Stimulated activated naive CD8-positive, alpha-beta T cell treated with anti-CD3 and anti-CD28 coated beads, Interleukin-15, amount 100 ng/mL, for 72 hours (primary cell): ENCODE measurements at regions not wholly inside any gene's neighbourhood (a gene's known extent, or its start where the extent isn't known, plus 50 kb on each side); places are given as distances from the start of the nearest gene placed in this dataset.
A peak's percentile ranks its signal among the peaks of the same experiment; 100 is the strongest.
"Not testable (repeated sequence)": the region's sequence is repeated elsewhere in the genome, so short reads cannot be mapped to it uniquely, and the experiment has no call there.

Source experiments
- ATAC-seq: fragments of 150-1000 bp; cut with Tn5 transposase; 2 replicates; pipeline ENCODE4 v1.10.0; 2021; ENCODE audit warnings: mild to moderate bottlenecking, moderate library complexity
- DNase-seq, 2 donors: peaks; one replicate each; pipeline ENCODE4 v3.0.0; 2021 to 2022
- H3K27ac Mint-ChIP-seq, 2 donors: one replicate each; pipeline ENCODE4 v1.8.0; 2022; ENCODE audit warnings: mild to moderate bottlenecking in 2 of 2, mixed read lengths in 2 of 2, moderate library complexity in 2 of 2
- H3K27me3 Mint-ChIP-seq: one replicate; pipeline ENCODE4 v1.8.0; 2022; ENCODE audit warnings: mixed read lengths
- H3K4me1 Mint-ChIP-seq: one replicate; pipeline ENCODE4 v1.8.0; 2022; ENCODE audit warnings: mild to moderate bottlenecking, mixed read lengths
- H3K4me3 Mint-ChIP-seq, 2 donors: one replicate each; pipeline ENCODE4 v1.8.0; 2022; ENCODE audit warnings: mild to moderate bottlenecking in 2 of 2, mixed read lengths in 2 of 2, moderate library complexity in 1 of 2
- H3K9me3 Mint-ChIP-seq, 2 donors: one replicate each; pipeline ENCODE4 v1.8.0; 2022; ENCODE audit warnings: mixed read lengths in 2 of 2

GRCh38 chr3:72080095-72080494 is 295.1 kb upstream of the PROK2 start:
- no peak overlapping the region for H3K4me3 Mint-ChIP-seq
- H3K4me1 Mint-ChIP-seq: peaks cover 48% of the 10 kb centered on the region
- DNase-seq (no peak), ATAC-seq (no peak)
- no peaks in the 10 kb centered on the region for H3K27me3 Mint-ChIP-seq
- peak overlapping the region in 1 of 2 donors; percentile 15 for H3K27ac Mint-ChIP-seq
- peaks cover 4 to 17% of the 10 kb centered on the region in 2 donors for H3K9me3 Mint-ChIP-seq

GRCh38 chr3:72079369-72079872 is 294.5 kb upstream of the PROK2 start:
- H3K27ac Mint-ChIP-seq: no peak overlapping the region

GRCh38 chr3:72078676-72079368 is 293.9 kb upstream of the PROK2 start:
- Mint-ChIP-seq H3K27me3 (no peaks in the 10 kb centered on the region), H3K9me3 (peaks cover 4 to 21% of the 10 kb centered on the region in 2 donors), H3K4me3 (no peak overlapping the region), H3K4me1 (peaks cover 48% of the 10 kb centered on the region), H3K27ac (no peak overlapping the region)
- DNase-seq: no peak
- no peak for ATAC-seq

More at GRCh38 chr3:72079369-72079872, 294.5 kb upstream of the PROK2 start:
- no peak for ATAC-seq
- no peak for DNase-seq
- Mint-ChIP-seq H3K27me3 (no peaks in the 10 kb centered on the region), H3K4me3 (no peak overlapping the region), H3K9me3 (peaks cover 4 to 21% of the 10 kb centered on the region in 2 donors), H3K4me1 (peaks cover 48% of the 10 kb centered on the region)

- Mint-ChIP-seq H3K4me1 (peaks cover 41% of the 10 kb centered on the region), H3K9me3 (peaks cover 4 to 21% of the 10 kb centered on the region in 2 donors), H3K27ac (peak overlapping the region in 1 of 2 donors; percentile 37), H3K27me3 (no peaks in the 10 kb centered on the region), H3K4me3 (peak overlapping the region in 1 of 2 donors; percentile 11)
- no peak for DNase-seq
- no peak for ATAC-seq
Measured at GRCh38 chr3:72077473-72078259, 292.7 kb upstream of the PROK2 start.

GRCh38 chr3:72075848-72076247 is 290.9 kb upstream of the PROK2 start:
- H3K4me1 Mint-ChIP-seq: peaks cover 36% of the 10 kb centered on the region
- peaks cover 4 to 21% of the 10 kb centered on the region in 2 donors for H3K9me3 Mint-ChIP-seq
- not testable (repeated sequence) for DNase-seq, H3K27ac Mint-ChIP-seq, H3K27me3 Mint-ChIP-seq, ATAC-seq, H3K4me3 Mint-ChIP-seq

DNA sequence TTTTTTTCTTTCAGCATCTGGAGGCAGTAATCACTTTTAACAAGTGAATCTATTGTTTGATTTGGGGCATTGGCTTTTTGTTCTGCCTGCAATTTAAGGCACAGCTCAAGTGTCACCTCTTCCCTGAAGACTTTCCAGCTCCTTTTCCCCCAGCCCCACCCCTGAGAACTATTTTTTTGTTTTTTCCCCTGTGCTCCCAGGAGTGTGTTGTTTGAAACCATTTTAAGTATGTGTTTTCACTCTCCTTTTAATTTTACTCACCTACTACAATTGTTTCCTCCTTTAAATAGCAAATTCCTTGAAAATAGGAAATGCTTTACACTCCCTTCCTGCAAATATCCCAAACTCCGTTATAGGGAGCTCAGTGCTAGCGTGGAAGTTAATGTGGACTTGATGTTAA is 286.7 kb upstream of the PROK2 start:
- no peak overlapping the region for H3K27ac Mint-ChIP-seq
- ATAC-seq (no peak), DNase-seq (no peak)
- H3K4me3 Mint-ChIP-seq: no peak overlapping the region
- no peaks in the 10 kb centered on the region for H3K4me1 Mint-ChIP-seq
- H3K9me3 Mint-ChIP-seq: peaks cover 4 to 15% of the 10 kb centered on the region in 2 donors
- peaks cover 6% of the 10 kb centered on the region for H3K27me3 Mint-ChIP-seq

GRCh38 chr3:72070005-72070404 is 285.1 kb upstream of the PROK2 start:
- Mint-ChIP-seq H3K27ac (no peak overlapping the region), H3K27me3 (peaks cover 20% of the 10 kb centered on the region), H3K4me3 (no peak overlapping the region), H3K4me1 (no peaks in the 10 kb centered on the region), H3K9me3 (peaks cover 0 to 3% of the 10 kb centered on the region in 2 donors)
- ATAC-seq: no peak
- DNase-seq: no peak

GRCh38 chr3:72069543-72069942 is 284.6 kb upstream of the PROK2 start:
- Mint-ChIP-seq H3K4me1 (no peaks in the 10 kb centered on the region), H3K27ac (no peak overlapping the region), H3K27me3 (peaks cover 20% of the 10 kb centered on the region), H3K4me3 (no peak overlapping the region), H3K9me3 (peaks cover 0 to 2% of the 10 kb centered on the region in 2 donors)
- no peak for ATAC-seq
- no peak for DNase-seq

- Mint-ChIP-seq H3K27ac (no peak overlapping the region), H3K27me3 (peaks cover 20% of the 10 kb centered on the region), H3K9me3 (peaks cover 6 to 10% of the 10 kb centered on the region in 2 donors), H3K4me3 (no peak overlapping the region), H3K4me1 (no peaks in the 10 kb centered on the region)
- ATAC-seq (no peak), DNase-seq (no peak)
Measured at GRCh38 chr3:72068621-72069020, 283.7 kb upstream of the PROK2 start.

DNA sequence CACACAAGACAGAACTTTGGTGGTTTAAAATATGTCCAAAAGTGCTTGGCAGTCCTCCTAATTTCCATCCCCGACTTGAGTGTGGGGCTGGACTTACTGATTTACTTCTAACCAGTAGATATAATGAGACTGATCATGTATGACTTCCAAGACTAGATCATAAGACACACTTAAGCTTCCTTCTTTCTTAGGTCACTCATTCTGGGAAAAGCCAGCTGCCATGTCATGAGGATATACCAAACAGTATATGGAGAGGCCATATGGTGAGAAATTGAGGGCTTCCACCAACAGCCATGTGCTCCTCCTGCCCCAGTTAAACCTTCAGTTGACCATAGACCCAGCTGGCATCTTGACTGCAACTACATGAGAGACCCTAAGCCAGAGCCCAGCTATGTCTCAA is 282.8 kb upstream of the PROK2 start:
- ATAC-seq: no peak

GRCh38 chr3:72065872-72066641 is 281.1 kb upstream of the PROK2 start:
- Mint-ChIP-seq H3K27ac (no peak overlapping the region), H3K27me3 (peaks cover 20% of the 10 kb centered on the region), H3K4me3 (no peak overlapping the region), H3K9me3 (peaks cover 10 to 33% of the 10 kb centered on the region in 2 donors), H3K4me1 (no peaks in the 10 kb centered on the region)
- ATAC-seq (no peak), DNase-seq (no peak)

More for the DNA sequence above, 282.8 kb upstream of the PROK2 start:
- Mint-ChIP-seq H3K27me3 (peaks cover 20% of the 10 kb centered on the region), H3K4me3 (no peak overlapping the region), H3K9me3 (peaks cover 6 to 19% of the 10 kb centered on the region in 2 donors), H3K27ac (no peak overlapping the region), H3K4me1 (no peaks in the 10 kb centered on the region)
- no peak for DNase-seq

- ATAC-seq (no peak), DNase-seq (no peak)
- Mint-ChIP-seq H3K4me1 (peaks cover 7% of the 10 kb centered on the region), H3K9me3 (peaks cover 10 to 33% of the 10 kb centered on the region in 2 donors), H3K27ac (no peak overlapping the region), H3K4me3 (no peak overlapping the region), H3K27me3 (peaks cover 20% of the 10 kb centered on the region)
Measured at GRCh38 chr3:72065236-72065635, 280.3 kb upstream of the PROK2 start.

- not testable (repeated sequence) for DNase-seq, H3K27ac Mint-ChIP-seq, ATAC-seq, H3K4me3 Mint-ChIP-seq
- peaks cover 20% of the 10 kb centered on the region for H3K27me3 Mint-ChIP-seq
- H3K4me1 Mint-ChIP-seq: peaks cover 13% of the 10 kb centered on the region
- peaks cover 10 to 33% of the 10 kb centered on the region in 2 donors for H3K9me3 Mint-ChIP-seq
Measured at GRCh38 chr3:72064727-72065126, 279.8 kb upstream of the PROK2 start.

DNA sequence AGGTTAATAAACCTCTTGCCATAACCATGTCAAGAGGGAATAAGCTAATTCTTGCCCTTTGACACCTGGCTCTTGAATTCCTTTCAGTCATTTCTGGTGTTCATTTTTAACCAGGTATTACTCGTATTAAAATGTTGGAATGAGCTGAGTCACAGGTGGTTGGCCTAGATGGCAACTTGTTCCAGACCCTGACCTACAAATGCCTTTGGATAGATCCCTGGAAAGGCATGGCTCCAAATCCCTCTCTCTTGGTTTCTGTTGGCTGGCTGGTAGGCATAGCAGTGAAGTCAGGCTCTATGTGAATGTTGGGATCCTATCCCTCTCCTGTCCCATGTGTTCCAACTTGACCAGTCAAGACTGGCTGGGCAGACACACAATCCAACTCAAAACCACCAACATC is 277.1 kb upstream of the PROK2 start:
- ATAC-seq: no peak
- H3K4me1 Mint-ChIP-seq: peaks cover 15% of the 10 kb centered on the region
- no peak overlapping the region for H3K4me3 Mint-ChIP-seq
- H3K27ac Mint-ChIP-seq: no peak overlapping the region
- H3K27me3 Mint-ChIP-seq: peaks cover 18% of the 10 kb centered on the region
- H3K9me3 Mint-ChIP-seq: peaks cover 10 to 33% of the 10 kb centered on the region in 2 donors
- no peak for DNase-seq

DNA sequence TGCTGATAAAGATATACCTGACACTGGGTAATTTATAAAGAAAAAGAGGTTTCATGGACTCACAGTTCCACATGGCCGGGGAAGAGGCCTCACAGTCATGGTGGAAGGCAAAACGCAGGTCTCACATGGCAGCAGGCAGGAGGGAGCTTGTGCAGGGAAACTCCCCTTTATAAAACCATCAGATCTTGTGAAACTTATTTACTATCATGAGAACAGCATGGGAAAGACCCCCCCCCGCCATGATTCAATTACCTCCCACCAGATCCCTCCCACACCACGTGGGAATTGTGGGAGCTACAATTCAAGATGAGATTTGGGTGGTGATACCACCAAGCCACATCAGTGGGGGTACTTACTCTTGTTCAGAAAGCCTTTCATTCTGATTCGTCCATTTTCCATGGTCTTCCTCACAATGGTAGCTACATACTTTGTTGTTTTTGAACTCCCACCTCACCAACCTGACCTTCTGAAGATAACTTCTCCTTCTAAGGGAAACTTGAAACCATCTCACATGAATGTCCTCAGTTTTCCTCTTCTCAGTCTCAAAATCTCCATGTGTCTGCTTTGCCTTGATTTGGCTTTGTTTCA is 275.6 kb upstream of the PROK2 start:
- Mint-ChIP-seq H3K9me3 (peaks cover 10 to 33% of the 10 kb centered on the region in 2 donors), H3K27me3 (peaks cover 3% of the 10 kb centered on the region), H3K27ac (no peak overlapping the region), H3K4me1 (peaks cover 15% of the 10 kb centered on the region), H3K4me3 (peak overlapping the region in 1 of 2 donors; percentile 25)
- ATAC-seq (no peak), DNase-seq (no peak)
